Adrenal gland (tissue), 9 donors: ENCODE measurements at regions not wholly inside any gene's neighbourhood (a gene's known extent, or its start where the extent isn't known, plus 50 kb on each side); places are given as distances from the start of the nearest gene placed in this dataset.

ENCODE experiments used
- DNase-seq, 7 donors: peaks; one replicate each; pipeline ENCODE4 v3.0.0-alpha.2; 2019 to 2020
- H3K27ac ChIP-seq, 5 donors: fragments of 200-600 bp; sonication (generic) in 4 of 5; 1 replicate in 3 of 5; 2 replicates in 2 of 5; pipeline versions ENCODE4 v1.5.1 to v1.8.0; 2016 to 2020; ENCODE audit warnings: mild to moderate bottlenecking in 1 of 5
- H3K27me3 ChIP-seq: fragments of 200-600 bp; 2 replicates; pipeline ENCODE4 v1.8.0; 2021
- H3K36me3 ChIP-seq, 2 donors: fragments of 200-600 bp; replicated peaks in 1 of 2; 1 replicate in 1 of 2; 2 replicates in 1 of 2; pipeline versions ENCODE4 v1.5.1 to v1.8.0; 2018 to 2022
- H3K4me1 ChIP-seq, 2 donors: fragments of 200-600 bp; replicated peaks in 1 of 2; 1 replicate in 1 of 2; 2 replicates in 1 of 2; pipeline versions ENCODE4 v1.5.1 to v1.8.0; 2018 to 2021
- H3K4me3 ChIP-seq, 4 donors: fragments of 200-600 bp; sonication (generic) in 3 of 4; one replicate each; pipeline ENCODE4 v1.5.1; 2016 to 2018
- H3K9me3 ChIP-seq, 3 donors: fragments of 200-600 bp; sonication (generic) in 1 of 3; replicated peaks in 1 of 3; 1 replicate in 2 of 3; 2 replicates in 1 of 3; pipeline versions ENCODE4 v1.5.1 to v1.8.0; 2016 to 2021
- POLR2A ChIP-seq, 2 donors: fragments of 450-650 bp; IDR thresholded peaks; one replicate each; pipeline ENCODE4 v1.6.1; 2017; ENCODE audit warnings: antibody characterized with exemption in 2 of 2, mild to moderate bottlenecking in 2 of 2, moderate library complexity in 1 of 2
- WGBS, 4 donors: extraction: QIAGEN DNeasy Blood & Tissue Kit in 2 of 4; methylation state at CpG; one replicate each; pipeline versions ENCODE4 v1.1.5 to v1.1.7; 2013 to 2017; 5-methylcytosine and 5-hydroxymethylcytosine counted together
- intact Hi-C, 2 donors: fragments of 100-400 bp; cut with DNase I; formaldehyde crosslinking; loops; one replicate each; pipeline versions ENCODE4 v1.14.1 to v1.15.0; 2022 to 2023
- TF ChIP-seq, protein P1 (sequence below), 6 experiments: fragments of 450-650 bp in 4 of 6; fragments of 200-600 bp in 2 of 6; sonication (generic) in 1 of 6; IDR thresholded peaks; 1 replicate in 5 of 6; 2 replicates in 1 of 6; pipeline versions ENCODE4 v1.5.1 to v1.8.0; 2016 to 2021; ENCODE audit warnings: antibody characterized with exemption in 6 of 6, mild to moderate bottlenecking in 2 of 6, moderate library complexity in 1 of 6
- donor health status: healthy with polysubstance abuse.
- donor health status: Bipolar disorder and iron deficiency.
- donor health status: DM: yes; HTN: yes; CAD: no.
- donor health status: DM: no; HTN: no; CAD: no.
- donor health status: DM: no; HTN: no; CAD: no.

DNA sequence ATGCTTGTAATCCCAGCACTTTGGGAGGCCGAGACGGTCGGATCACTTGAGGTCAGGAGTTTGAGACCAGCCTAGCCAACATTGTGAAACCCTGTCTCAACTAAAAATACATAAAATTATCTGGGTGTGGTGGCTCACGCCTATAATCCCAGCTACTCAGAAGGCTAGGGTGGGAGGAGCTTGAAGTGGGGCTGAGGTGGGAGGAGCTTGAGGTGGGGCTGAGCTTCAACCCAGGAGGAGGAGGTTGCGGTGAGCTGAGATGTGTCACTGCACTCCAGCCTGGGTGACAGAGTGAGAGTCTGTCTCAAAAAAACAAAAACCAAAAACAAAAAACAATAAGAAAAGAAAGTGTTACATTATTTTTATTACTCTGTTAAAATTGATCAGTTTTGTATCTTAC is 1164.4 kb upstream of the IGFBP7 start:
- intact Hi-C loops, result no loop called here
- Histone ChIP-seq H3K36me3 (no peaks in the 10 kb centered on the region), H3K9me3 (no peaks in the 10 kb centered on the region), H3K27me3 (no peaks in the 10 kb centered on the region), H3K4me1 (no peaks in the 10 kb centered on the region), H3K27ac (no peak overlapping the region), H3K4me3 (no peak overlapping the region)
- no peak for TF ChIP-seq POLR2A (IDR thresholded peaks at IDR 0.05)
- TF ChIP-seq, protein P1, sequence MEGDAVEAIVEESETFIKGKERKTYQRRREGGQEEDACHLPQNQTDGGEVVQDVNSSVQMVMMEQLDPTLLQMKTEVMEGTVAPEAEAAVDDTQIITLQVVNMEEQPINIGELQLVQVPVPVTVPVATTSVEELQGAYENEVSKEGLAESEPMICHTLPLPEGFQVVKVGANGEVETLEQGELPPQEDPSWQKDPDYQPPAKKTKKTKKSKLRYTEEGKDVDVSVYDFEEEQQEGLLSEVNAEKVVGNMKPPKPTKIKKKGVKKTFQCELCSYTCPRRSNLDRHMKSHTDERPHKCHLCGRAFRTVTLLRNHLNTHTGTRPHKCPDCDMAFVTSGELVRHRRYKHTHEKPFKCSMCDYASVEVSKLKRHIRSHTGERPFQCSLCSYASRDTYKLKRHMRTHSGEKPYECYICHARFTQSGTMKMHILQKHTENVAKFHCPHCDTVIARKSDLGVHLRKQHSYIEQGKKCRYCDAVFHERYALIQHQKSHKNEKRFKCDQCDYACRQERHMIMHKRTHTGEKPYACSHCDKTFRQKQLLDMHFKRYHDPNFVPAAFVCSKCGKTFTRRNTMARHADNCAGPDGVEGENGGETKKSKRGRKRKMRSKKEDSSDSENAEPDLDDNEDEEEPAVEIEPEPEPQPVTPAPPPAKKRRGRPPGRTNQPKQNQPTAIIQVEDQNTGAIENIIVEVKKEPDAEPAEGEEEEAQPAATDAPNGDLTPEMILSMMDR (IDR thresholded peaks at IDR 0.05), result no peak
- WGBS, 4 donors, result 88 to 95% (median 90%) methylated on average over 5 of the region's 5 CpGs
- DNase-seq, result no peak

DNA sequence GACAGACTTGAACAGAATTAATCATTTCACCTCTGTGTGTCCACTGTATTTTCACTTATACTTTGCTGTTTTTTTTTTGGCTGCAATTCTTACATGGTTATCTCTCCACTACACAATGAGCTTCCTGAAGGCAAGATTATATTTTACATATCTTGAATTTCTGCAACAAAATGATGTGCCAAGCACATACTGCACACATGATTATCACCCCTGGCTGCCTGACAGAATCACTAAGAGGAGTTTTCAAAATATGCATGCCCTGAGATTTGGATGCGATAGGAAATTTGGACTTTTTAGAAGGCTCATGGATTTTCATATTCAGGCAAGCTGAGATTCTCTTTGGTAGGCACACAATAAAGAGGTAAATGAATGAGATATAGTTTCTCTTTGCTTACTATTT is 1162.1 kb upstream of the IGFBP7 start:
- Histone ChIP-seq H3K9me3 (no peaks in the 10 kb centered on the region), H3K27me3 (no peaks in the 10 kb centered on the region), H3K4me1 (no peaks in the 10 kb centered on the region), H3K27ac (no peak overlapping the region), H3K36me3 (no peaks in the 10 kb centered on the region), H3K4me3 (no peak overlapping the region)
- TF ChIP-seq, protein P1 (IDR thresholded peaks at IDR 0.05), result no peak
- no peak for DNase-seq
- intact Hi-C loops, result no loop called here
- WGBS, 4 donors, result 58 to 91% (median 80%) methylated on average over 1 of the region's 1 CpG

DNA sequence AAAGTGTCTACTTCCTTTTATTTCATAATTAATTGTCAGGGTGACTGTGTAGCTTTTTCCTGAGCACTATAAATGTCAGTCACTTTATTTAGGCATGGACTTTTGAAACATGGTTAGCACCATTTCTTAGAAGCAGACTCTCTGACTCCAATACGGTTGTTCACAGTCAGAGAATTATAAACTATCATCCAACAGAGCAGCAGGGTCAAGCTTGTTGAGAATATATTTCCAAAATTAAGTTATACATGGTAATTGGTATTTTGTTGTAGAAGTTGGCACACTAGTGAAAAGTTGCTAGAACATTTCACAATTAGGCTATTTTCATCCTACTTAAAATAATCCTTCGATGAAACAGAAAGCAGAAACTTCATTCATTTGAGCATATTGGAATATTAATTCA is 1155.5 kb upstream of the IGFBP7 start:
- intact Hi-C loops, result no loop called here
- no peaks in the 10 kb centered on the region for H3K9me3 ChIP-seq
- 73 to 78% (median 76%) methylated on average over 2 of the region's 2 CpGs for WGBS, 4 donors
- no peak for DNase-seq
- H3K27ac ChIP-seq, result no peak overlapping the region
- no peak for TF ChIP-seq POLR2A (IDR thresholded peaks at IDR 0.05)
- TF ChIP-seq, protein P1 (IDR thresholded peaks at IDR 0.05), result no peak
- no peaks in the 10 kb centered on the region for H3K27me3 ChIP-seq
- H3K36me3 ChIP-seq, result no peaks in the 10 kb centered on the region
- no peak overlapping the region for H3K4me3 ChIP-seq
- no peaks in the 10 kb centered on the region for H3K4me1 ChIP-seq

GRCh38 chr4:58261526-58261925 is 1151.3 kb upstream of the IGFBP7 start:
- H3K4me3 ChIP-seq, result no peak overlapping the region
- no peak for DNase-seq
- H3K27ac ChIP-seq, result no peak overlapping the region
- no peaks in the 10 kb centered on the region for H3K27me3 ChIP-seq
- no peaks in the 10 kb centered on the region for H3K4me1 ChIP-seq
- H3K9me3 ChIP-seq, result no peaks in the 10 kb centered on the region
- intact Hi-C loops, result no loop called here
- TF ChIP-seq, protein P1 (IDR thresholded peaks at IDR 0.05), result no peak
- TF ChIP-seq POLR2A (IDR thresholded peaks at IDR 0.05), result no peak
- no peaks in the 10 kb centered on the region for H3K36me3 ChIP-seq
